ENCODE measurements at regions not wholly inside any gene's neighbourhood (a gene's known extent, or its start where the extent isn't known, plus 50 kb on each side); places are given as distances from the start of the nearest gene placed in this dataset.

DNA sequence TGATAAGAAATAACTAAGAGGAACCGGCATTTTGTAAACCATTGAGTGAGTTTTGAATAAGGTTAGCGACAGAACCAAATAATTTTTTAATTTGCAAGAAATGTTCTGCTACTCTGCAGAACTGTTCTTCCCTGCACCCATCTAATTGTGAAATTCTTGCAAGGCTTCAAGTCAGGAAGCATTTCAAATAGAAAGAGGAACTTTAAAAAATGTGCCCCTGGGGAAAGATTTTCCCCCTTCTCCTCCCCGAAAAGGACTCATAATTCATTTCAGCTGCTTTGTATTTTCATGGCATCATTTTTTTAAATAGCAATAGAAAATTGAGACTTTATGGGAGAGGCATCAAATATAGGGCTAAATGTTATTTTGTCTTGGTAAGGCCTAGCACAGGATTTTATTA lies 180.9 kb upstream of the ANKRD55 start:
- peak in 1 of 2 donors; percentile 20 for DNase-seq (ENCODE audit: low read depth in 2 of 2)
- TF ChIP-seq, protein P1, sequence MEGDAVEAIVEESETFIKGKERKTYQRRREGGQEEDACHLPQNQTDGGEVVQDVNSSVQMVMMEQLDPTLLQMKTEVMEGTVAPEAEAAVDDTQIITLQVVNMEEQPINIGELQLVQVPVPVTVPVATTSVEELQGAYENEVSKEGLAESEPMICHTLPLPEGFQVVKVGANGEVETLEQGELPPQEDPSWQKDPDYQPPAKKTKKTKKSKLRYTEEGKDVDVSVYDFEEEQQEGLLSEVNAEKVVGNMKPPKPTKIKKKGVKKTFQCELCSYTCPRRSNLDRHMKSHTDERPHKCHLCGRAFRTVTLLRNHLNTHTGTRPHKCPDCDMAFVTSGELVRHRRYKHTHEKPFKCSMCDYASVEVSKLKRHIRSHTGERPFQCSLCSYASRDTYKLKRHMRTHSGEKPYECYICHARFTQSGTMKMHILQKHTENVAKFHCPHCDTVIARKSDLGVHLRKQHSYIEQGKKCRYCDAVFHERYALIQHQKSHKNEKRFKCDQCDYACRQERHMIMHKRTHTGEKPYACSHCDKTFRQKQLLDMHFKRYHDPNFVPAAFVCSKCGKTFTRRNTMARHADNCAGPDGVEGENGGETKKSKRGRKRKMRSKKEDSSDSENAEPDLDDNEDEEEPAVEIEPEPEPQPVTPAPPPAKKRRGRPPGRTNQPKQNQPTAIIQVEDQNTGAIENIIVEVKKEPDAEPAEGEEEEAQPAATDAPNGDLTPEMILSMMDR (IDR thresholded peaks at IDR 0.05; ENCODE audit: low read depth, low read length) = no peak
- no peak overlapping the region for H3K4me3 ChIP-seq (replicated peaks in 1 of 2; ENCODE audit: low read depth in 2 of 2, low read length in 2 of 2)

- DNase-seq (ENCODE audit: low read depth in 2 of 2) = no peak
- H3K4me3 ChIP-seq (replicated peaks in 1 of 2; ENCODE audit: low read depth in 2 of 2, low read length in 2 of 2) = no peak overlapping the region
- TF ChIP-seq, protein P1 (IDR thresholded peaks at IDR 0.05; ENCODE audit: low read depth, low read length) = no peak
These were observed 180.4 kb upstream of the ANKRD55 start for GRCh38 chr5:56413546-56413945.

DNA sequence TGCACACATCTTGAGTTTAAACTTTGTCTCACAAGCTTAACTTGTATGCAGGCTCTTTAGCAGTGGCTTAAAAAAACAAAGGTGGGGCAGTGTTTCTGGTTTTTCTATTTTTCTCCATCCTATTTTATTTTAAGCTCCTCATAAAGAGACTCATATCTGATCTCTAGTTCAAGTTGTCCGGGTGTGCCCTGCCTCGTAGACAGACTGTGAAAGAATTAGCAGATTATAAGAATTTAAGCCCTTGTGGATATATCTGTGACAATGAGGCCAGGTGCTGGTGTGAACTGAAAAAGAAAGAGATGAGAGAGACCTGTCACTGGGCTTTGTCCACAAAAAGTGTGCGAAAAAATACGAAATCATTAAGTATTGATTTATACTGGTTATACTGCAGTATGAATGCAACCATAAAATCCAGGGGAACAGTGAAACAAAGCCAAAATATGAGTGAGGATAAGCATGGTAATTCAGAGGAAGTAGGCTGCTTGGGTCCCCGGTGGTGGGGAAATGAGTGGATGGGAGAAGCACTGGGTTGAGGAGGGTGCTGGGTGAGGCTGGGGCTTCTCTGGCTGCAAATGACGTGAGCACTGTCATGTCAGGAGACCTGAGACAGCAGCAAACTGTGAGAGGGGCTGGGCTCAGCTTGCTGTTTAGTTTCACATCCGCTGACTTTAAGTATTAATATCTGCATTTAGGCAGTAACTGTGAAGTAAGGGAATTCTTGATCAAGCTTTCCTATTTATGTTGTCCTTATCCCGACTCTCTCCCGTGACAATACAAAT lies 179.7 kb upstream of the ANKRD55 start:
- no peak overlapping the region for H3K4me3 ChIP-seq (replicated peaks in 1 of 2; ENCODE audit: low read depth in 2 of 2, low read length in 2 of 2)
- TF ChIP-seq, protein P1 (IDR thresholded peaks at IDR 0.05; ENCODE audit: low read depth, low read length) = no peak
- no peak for DNase-seq (ENCODE audit: low read depth in 2 of 2)

- DNase-seq (ENCODE audit: low read depth in 2 of 2) = no peak
- no peak overlapping the region for H3K4me3 ChIP-seq (replicated peaks in 1 of 2; ENCODE audit: low read depth in 2 of 2, low read length in 2 of 2)
- TF ChIP-seq, protein P1 (IDR thresholded peaks at IDR 0.05; ENCODE audit: low read depth, low read length) = no peak
These were observed 177.6 kb upstream of the ANKRD55 start for GRCh38 chr5:56410696-56411095.

DNA sequence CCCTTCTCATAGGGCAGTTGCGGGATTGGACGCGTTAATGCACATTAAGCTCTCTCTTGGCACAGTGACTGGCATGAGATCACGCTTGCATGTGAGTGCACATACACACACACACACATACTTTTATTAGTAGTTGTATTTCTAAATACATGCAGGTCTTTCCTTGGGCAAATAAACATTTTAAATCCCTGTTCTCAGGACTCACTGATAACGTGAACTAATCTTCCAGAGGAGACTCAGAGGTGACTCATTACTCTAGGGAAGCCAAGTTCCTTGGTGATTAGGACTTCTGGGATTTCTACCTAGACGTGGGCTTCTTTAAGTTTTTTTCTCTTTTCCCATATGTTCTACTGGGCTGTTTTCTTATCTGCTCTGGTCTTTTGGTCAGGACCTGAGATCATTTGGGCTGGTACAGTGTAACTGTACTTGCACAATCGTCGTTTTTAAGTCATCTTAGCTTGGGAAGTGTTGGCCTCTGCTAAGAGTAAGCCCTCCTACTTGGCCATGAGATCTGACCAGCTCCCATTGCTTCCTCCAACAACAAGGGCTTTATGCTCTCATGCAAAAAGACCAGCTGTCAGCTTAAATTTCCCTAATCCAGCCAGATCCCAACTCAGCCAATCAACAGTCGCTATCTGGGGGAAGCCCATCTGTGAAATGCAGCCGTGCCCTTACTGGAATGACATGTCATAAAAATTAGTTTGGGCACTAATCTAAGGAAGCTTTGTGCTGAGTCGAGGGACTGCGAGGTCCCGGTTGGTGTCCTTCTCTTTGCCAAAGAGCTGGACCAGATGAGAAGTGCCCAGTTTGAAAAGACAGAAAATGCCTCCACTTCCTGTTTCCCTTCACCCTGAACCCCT lies 176.4 kb upstream of the ANKRD55 start:
- TF ChIP-seq, protein P1 (IDR thresholded peaks at IDR 0.05; ENCODE audit: low read depth, low read length) = no peak
- H3K4me3 ChIP-seq (replicated peaks in 1 of 2; ENCODE audit: low read depth in 2 of 2, low read length in 2 of 2) = no peak overlapping the region
- DNase-seq (ENCODE audit: low read depth in 2 of 2) = peak; percentile 78 to 81

- TF ChIP-seq, protein P1 (IDR thresholded peaks at IDR 0.05; ENCODE audit: low read depth, low read length) = no peak
- DNase-seq (ENCODE audit: low read depth in 2 of 2) = no peak
- H3K4me3 ChIP-seq (replicated peaks in 1 of 2; ENCODE audit: low read depth in 2 of 2, low read length in 2 of 2) = no peak overlapping the region
These were observed 173.7 kb upstream of the ANKRD55 start for GRCh38 chr5:56406838-56407237.
